HUES6 (cell line): ENCODE measurements at regions not wholly inside any gene's neighbourhood (a gene's known extent, or its start where the extent isn't known, plus 50 kb on each side); places are given as distances from the start of the nearest gene placed in this dataset.

Source experiments
- H3K27ac ChIP-seq: 2 replicates; pipeline ENCODE4 v1.7.0; 2013; ENCODE audit warnings: low read depth, mild to moderate bottlenecking, low read length, inconsistent platforms
- H3K27me3 ChIP-seq: 2 replicates; pipeline ENCODE4 v1.6.1; 2013; ENCODE audit warnings: low read length; ENCODE audit not compliant: control insufficient read depth, insufficient read depth
- H3K36me3 ChIP-seq: 2 replicates; pipeline ENCODE4 v1.6.1; 2013; ENCODE audit warnings: low read length; ENCODE audit not compliant: control insufficient read depth, insufficient read depth
- H3K4me1 ChIP-seq: 2 replicates; pipeline ENCODE4 v1.6.1; 2013; ENCODE audit warnings: low read length; ENCODE audit not compliant: control insufficient read depth, insufficient read depth
- H3K4me3 ChIP-seq: 2 replicates; pipeline ENCODE4 v1.5.1; 2013; ENCODE audit warnings: low read depth, low read length
- H3K9ac ChIP-seq: one replicate; pipeline ENCODE4 v1.6.1; 2013; ENCODE audit warnings: mild to moderate bottlenecking, low read length
- H3K9me3 ChIP-seq: 2 replicates; pipeline ENCODE4 v1.6.1; 2013; ENCODE audit warnings: low read depth, low read length; ENCODE audit not compliant: control insufficient read depth, insufficient read depth

DNA sequence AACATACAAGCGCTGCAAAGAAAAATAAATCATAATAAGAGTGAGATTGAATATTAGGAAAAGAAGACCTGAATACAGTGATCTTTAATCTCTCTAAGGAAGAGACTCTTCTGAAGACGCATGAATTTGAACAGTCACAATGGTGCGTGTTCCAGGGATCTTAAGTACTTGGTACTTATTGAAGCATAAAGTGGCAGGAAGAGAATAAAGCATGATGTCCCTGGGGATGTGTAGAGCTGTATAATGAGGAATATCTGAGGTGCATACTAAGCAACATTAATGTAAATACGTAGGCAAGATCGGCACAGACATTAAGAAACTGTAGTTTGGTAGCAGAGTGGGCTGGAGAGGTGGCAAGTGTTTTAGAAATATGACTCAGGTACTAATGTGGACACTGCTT is 246.2 kb upstream of the MCTP2 start:
- Histone ChIP-seq H3K9ac (no peak overlapping the region), H3K27me3 (no peaks in the 10 kb centered on the region), H3K27ac (no peak overlapping the region), H3K36me3 (no peaks in the 10 kb centered on the region), H3K4me1 (no peaks in the 10 kb centered on the region), H3K4me3 (no peak overlapping the region), H3K9me3 (no peaks in the 10 kb centered on the region)

- H3K27me3 ChIP-seq = no peaks in the 10 kb centered on the region
- H3K9me3 ChIP-seq = no peaks in the 10 kb centered on the region
- H3K4me1 ChIP-seq = no peaks in the 10 kb centered on the region
- no peak overlapping the region for H3K27ac ChIP-seq
- no peaks in the 10 kb centered on the region for H3K36me3 ChIP-seq
- no peak overlapping the region for H3K4me3 ChIP-seq
- H3K9ac ChIP-seq = no peak overlapping the region
Measured at GRCh38 chr15:93983526-93983925, 247.8 kb upstream of the MCTP2 start.

DNA sequence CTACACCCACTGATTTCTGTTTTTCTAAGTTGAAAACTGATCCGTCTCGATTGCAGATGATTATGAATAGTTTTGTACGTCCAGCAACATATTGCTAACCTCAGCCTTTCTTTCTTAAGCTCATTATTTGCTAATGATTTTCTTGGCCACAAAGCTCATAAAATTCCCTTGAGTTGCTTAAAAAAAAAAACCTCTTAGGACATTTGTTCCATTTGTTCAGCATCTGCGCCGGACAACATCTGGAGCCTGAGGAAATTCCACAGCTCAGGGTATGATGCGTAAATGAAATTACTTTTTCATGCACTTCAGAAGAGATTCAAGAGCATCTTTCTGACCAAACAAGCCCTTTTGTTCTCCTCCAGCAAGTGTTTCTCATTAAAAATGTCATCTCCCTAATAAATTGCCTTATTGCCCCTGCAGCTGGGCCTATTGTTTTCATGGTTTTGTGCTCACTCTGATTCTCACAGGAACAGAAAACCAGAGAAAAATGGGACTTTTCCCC is 249.1 kb upstream of the MCTP2 start:
- Histone ChIP-seq H3K36me3 (no peaks in the 10 kb centered on the region), H3K4me3 (no peak overlapping the region), H3K4me1 (no peaks in the 10 kb centered on the region), H3K9ac (no peak overlapping the region), H3K27me3 (no peaks in the 10 kb centered on the region), H3K27ac (no peak overlapping the region), H3K9me3 (no peaks in the 10 kb centered on the region)

GRCh38 chr15:93981706-93982105 is 249.7 kb upstream of the MCTP2 start:
- Histone ChIP-seq H3K9me3 (no peaks in the 10 kb centered on the region), H3K4me1 (no peaks in the 10 kb centered on the region), H3K9ac (no peak overlapping the region), H3K36me3 (no peaks in the 10 kb centered on the region), H3K27me3 (no peaks in the 10 kb centered on the region), H3K27ac (no peak overlapping the region), H3K4me3 (no peak overlapping the region)

GRCh38 chr15:93980261-93980911 is 251.0 kb upstream of the MCTP2 start:
- H3K9ac ChIP-seq = no peak overlapping the region
- H3K4me3 ChIP-seq = no peak overlapping the region
- H3K4me1 ChIP-seq = no peaks in the 10 kb centered on the region
- no peaks in the 10 kb centered on the region for H3K27me3 ChIP-seq
- H3K36me3 ChIP-seq = no peaks in the 10 kb centered on the region
- H3K27ac ChIP-seq = no peak overlapping the region
- H3K9me3 ChIP-seq = no peaks in the 10 kb centered on the region

- H3K4me1 ChIP-seq = no peaks in the 10 kb centered on the region
- H3K9me3 ChIP-seq = no peaks in the 10 kb centered on the region
- no peak overlapping the region for H3K9ac ChIP-seq
- no peak overlapping the region for H3K27ac ChIP-seq
- no peaks in the 10 kb centered on the region for H3K36me3 ChIP-seq
- H3K4me3 ChIP-seq = no peak overlapping the region
- no peaks in the 10 kb centered on the region for H3K27me3 ChIP-seq
Measured at GRCh38 chr15:93974804-93975481, 256.4 kb upstream of the MCTP2 start.

DNA sequence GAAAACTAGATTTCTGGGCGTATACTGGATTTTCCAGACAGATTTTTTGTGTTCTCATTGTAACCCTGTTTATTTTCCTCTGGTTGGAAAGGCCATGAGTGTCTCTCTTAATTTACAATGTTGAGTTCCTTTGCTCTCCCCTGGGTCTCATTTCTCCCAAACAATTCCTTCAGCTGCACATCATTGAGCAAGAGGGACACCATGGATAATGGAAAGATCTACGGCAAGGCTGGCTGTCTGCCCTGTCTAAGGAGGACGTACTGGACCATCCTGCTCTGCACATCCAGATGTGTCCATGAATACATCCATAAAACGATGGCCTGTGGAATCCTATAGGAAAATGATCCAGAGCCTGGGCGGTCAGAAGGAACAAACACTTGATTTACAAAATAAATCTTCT is 258.1 kb upstream of the MCTP2 start:
- no peak overlapping the region for H3K4me3 ChIP-seq
- H3K36me3 ChIP-seq = no peaks in the 10 kb centered on the region
- H3K9ac ChIP-seq = no peak overlapping the region
- H3K9me3 ChIP-seq = no peaks in the 10 kb centered on the region
- H3K27ac ChIP-seq = no peak overlapping the region
- H3K4me1 ChIP-seq = no peaks in the 10 kb centered on the region
- H3K27me3 ChIP-seq = no peaks in the 10 kb centered on the region

- Histone ChIP-seq H3K9ac (no peak overlapping the region), H3K27me3 (no peaks in the 10 kb centered on the region), H3K4me1 (no peaks in the 10 kb centered on the region), H3K4me3 (no peak overlapping the region), H3K36me3 (no peaks in the 10 kb centered on the region), H3K9me3 (no peaks in the 10 kb centered on the region), H3K27ac (no peak overlapping the region)
Measured at GRCh38 chr15:93968773-93969172, 262.6 kb upstream of the MCTP2 start.

DNA sequence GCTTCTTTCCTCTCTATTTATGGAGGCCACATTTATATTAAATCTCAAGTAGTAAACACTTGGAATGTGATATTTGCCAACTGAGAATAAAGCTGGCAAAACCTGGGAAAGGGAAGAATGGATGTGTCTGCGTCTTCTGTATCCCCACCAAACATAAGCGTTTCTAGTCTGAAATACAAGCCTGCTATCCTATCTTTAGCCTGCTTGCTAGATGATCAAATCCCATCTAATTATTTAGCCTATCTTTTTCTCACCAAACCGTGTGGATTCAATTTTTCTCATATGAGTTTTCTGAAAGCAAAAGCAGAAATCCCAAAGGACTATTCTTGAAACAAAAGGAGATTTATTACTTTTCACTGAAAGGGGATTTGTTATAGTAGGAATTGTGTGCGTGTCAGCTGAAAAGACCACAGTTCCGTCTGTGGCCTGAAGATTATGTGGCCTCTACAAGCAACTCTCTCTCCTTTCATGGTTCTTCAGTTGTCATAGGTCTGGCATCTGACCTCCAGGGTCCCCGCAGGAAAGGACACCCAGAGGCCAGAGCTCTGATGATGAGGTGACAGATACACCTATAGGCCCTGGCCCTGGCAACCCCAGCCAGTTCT is 266.0 kb upstream of the MCTP2 start:
- H3K36me3 ChIP-seq = no peaks in the 10 kb centered on the region

GRCh38 chr15:93954985-93955571 is 276.3 kb upstream of the MCTP2 start:
- H3K9ac ChIP-seq = no peak overlapping the region
- no peak overlapping the region for H3K27ac ChIP-seq
- H3K27me3 ChIP-seq = no peaks in the 10 kb centered on the region
- no peaks in the 10 kb centered on the region for H3K9me3 ChIP-seq
- H3K4me1 ChIP-seq = no peaks in the 10 kb centered on the region
- no peak overlapping the region for H3K4me3 ChIP-seq
- no peaks in the 10 kb centered on the region for H3K36me3 ChIP-seq

More for the DNA sequence above, 266.0 kb upstream of the MCTP2 start:
- no peak overlapping the region for H3K9ac ChIP-seq
- no peaks in the 10 kb centered on the region for H3K4me1 ChIP-seq
- H3K27ac ChIP-seq = no peak overlapping the region
- H3K27me3 ChIP-seq = no peaks in the 10 kb centered on the region
- H3K9me3 ChIP-seq = no peaks in the 10 kb centered on the region
- no peak overlapping the region for H3K4me3 ChIP-seq

DNA sequence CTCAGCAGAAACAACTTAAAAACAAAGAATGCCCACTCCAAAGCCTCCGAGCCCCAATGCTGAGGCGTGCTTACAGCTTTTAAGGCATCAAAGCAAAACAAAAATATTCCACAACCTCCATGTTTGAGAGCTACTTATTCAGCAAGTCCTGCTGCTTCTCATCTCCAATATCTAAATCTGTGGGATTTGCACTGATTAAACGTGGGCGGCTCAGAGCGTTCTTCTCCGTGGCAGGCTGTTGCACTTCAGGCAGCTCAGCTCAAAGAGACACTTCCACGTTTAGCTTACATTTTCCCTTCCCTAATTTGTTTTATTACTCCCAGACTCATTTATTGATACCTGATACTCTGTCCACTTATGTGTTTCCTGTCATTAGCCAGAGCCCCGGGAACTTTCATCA is 282.6 kb upstream of the MCTP2 start:
- Histone ChIP-seq H3K9me3 (no peaks in the 10 kb centered on the region), H3K4me1 (no peaks in the 10 kb centered on the region), H3K27me3 (no peaks in the 10 kb centered on the region), H3K27ac (no peak overlapping the region), H3K36me3 (no peaks in the 10 kb centered on the region), H3K9ac (no peak overlapping the region), H3K4me3 (no peak overlapping the region)
